GM21717 (cell line): ENCODE measurements at regions not wholly inside any gene's neighbourhood (a gene's known extent, or its start where the extent isn't known, plus 50 kb on each side); places are given as distances from the start of the nearest gene placed in this dataset.
"Not testable (repeated sequence)": the region's sequence is repeated elsewhere in the genome, so short reads cannot be mapped to it uniquely, and the experiment has no call there.

Experiments used
- ATAC-seq: cut with Tn5 transposase; IDR thresholded peaks from one replicate; pipeline ENCODE4 v1.9.1; 2021; ENCODE audit warnings: mild to moderate bottlenecking, moderate library complexity; ENCODE audit not compliant: unreplicated experiment

DNA sequence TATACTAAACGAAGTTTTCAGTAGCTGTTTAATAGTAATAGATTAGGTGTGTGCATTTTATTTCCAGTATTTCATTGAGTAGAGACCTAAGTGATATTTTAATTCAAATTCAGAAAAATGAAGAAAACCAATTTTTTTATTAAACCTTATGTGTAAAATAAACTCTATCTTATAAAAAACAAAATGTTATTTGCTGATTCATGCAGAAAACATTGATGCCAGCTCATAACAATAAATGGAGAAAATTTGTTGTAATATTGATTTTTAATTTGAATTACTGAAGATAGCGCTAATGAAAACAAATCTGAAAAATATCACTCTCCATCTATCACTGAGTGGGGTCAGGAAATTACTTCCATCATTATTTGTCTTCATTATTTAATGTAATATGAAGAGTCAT, 1177.8 kb upstream of the SEMA6A start:
- no peak for ATAC-seq

DNA sequence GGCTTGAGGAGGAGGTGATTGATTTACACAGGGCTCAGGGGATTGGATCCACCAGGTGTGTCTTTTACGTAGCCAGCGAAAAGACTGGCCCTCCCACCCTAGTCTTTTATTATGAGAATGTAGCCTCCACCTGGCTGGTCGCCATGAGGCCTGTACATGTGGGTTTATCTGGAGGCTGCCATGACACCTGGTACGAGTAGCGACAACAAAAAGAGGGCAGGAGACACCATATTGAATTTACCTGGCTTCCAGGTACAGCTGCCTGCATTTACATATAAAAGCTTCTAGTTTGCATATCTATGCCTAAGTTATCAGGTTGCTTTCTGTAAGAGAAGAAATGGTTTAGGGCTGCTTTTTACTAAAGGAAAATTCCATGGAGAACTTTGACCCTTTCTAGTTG, 1173.7 kb upstream of the SEMA6A start:
- no peak for ATAC-seq

DNA sequence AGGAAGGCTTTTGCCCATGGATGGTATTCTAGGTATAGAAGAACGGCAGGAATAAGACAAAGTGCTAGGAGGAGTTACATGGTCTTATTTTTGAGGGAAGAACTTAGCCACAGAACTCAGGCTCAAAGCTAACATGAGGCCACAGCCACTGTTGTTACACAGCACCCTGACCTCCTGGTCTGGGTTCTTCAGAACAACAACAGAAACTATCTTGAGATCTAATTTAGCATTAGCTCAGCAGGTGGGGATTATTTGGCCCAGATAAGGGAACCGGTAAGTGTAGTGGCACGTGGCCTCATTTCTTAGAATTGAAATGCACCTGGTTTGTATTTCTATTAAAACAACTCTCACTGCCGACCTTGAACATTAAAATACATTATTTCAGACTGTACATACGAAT, 1168.7 kb upstream of the SEMA6A start:
- ATAC-seq: no peak

DNA sequence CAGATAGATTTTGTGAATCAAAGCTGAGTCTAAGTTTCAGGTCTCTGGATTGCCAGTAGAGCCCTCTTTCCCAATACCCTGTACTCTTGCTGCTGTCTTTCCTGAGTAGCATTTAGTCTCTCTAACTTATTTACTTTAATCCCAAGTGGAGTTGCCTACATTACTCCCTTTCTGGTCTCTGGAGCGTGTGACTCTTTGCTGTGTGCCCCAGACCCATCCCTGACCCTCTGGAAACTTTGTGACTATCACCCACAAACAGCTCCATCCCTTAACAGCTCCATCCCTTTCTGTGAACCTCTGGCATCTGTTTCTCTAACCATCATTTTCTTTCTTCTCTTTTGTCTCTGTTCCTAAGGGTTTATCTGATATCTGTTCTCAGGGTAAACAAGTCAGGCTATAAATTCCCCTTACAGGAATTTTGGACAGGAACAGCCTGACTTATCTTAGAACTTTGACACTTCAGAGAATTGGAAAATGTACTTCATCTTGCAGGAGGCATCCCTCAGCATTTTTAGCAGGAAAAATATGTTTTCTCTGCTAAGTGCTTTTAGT, 1167.1 kb upstream of the SEMA6A start:
- ATAC-seq: no peak

DNA sequence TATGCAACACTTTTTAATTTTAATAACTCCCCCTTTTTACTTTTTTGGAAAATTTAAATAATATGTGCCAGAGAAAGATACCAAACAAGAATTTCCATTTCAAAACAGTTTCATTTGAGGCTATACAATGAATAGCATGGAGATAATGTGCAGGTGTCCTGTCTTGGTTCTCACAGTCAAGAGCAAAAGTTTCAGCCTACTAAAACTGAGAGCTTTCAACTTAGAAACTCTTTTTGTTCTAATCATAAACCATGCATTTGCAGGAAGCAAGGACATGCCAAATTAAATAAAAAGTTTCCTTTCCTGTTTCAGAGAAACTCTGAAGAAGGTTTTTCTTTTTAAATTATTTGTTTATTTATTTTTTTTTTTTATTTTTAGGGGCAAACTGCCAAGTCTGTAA, 1165.6 kb upstream of the SEMA6A start:
- no peak for ATAC-seq

DNA sequence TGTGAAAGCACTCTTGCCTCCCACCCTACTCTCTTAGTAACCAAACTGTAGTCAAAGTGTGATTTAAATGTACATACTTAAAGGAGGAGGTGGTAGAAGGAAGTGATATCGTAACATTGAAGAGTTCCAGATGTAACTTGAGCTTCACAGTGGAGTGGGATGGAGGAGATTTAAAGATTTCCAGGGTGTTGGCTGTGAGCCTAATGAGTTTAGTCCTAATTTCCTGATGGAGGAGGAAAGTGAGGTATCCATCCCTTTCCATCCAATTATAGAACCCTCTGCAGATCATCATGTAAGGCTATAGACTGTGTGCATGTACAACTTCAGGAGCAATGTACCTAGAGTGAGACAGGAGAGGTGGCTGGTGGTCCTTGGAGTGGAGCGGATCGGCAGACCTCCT, 1163.9 kb upstream of the SEMA6A start:
- no peak for ATAC-seq

DNA sequence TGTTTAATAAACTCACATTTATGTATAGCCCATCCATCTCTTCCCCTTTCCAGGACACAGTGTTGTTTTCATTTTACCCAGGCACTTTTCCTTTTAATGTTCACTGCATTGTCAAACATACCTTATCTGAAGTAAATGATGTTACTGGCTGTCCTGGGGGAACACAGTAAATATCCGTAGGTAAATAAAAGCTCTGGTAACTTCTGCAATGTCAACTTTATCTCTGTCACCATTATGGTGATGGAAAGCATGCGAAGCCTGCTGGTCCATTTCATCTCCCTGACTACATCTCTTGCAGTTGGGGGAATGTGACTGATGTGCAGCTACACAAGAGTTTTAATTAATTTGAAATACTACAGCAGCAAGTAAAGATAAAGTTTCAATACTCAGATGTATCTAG, 1162.1 kb upstream of the SEMA6A start:
- ATAC-seq: no peak

DNA sequence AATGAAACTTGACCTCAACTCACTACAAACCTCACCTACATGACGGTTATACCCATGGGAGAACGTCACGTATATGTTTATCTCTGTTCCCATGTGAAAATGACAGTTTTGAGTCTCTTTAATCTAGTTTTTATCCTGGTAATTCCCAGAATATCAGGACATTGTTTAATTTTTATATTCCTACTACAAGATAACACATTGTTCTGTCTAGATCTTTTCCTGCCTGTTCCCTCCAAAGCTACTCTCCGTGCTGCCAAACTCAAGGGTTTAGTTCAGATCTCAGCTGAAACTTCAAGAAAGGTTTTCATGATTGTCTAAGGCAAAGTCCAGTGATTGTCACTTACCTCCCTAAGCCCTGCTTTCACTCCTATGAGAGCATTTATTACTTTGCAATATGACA, 1159.4 kb upstream of the SEMA6A start:
- ATAC-seq: no peak

DNA sequence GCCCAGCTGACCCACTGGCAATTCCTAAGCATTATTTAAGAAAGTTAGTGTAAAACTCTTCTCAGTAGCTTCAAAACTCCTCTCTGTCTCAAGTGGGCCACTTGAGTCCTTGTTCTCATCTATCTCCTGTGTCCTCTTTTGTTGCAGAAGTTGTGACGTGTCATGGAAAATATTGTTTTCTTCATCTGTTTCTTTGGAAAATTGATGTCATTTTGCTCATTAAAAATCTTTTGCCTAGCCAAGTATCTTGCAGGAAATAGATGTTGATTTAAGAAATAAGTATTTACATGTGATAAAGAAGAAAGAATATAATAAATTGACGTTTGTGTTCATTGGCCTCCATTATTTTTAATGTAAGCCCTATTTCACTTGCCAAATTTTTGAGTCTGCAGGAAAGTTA, 1158.4 kb upstream of the SEMA6A start:
- ATAC-seq: no peak

DNA sequence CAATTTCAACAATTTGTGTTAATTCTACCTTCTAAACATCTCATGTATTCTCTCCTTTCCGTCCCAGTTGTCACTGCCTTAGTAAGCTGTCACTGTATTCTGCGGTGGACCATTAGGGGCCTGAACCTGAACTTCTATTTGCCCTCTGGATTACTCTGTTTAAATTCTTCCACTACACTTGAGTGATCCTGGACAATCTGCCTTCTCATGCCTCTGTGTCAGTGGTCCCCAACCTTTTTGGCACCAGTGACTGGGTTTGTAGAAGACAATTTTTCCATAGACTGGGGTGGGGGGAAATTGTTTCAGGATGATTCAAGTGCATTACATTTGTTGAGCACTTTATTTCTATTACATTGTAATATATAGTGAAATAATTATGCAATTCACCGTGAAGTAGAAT, 1157.6 kb upstream of the SEMA6A start:
- no peak for ATAC-seq

DNA sequence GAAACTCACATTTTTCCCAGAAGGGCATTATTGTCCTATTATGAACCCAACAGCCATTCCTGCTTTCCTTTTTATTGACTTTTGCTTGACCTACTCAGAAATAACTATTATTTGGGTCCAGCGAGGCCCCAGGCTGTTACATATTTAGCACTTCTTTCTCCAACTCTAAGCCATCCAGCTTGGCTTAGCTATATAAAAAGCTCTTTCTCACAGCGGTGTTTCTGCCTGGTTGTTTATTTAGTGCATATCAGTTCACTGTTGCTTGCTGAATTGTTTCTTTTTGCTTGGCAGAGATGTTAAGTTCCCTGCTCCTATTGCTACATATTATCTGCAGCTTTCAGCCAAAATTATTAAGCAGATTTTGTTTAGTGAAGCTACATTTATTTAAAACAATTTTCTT, 1156.8 kb upstream of the SEMA6A start:
- ATAC-seq: no peak

DNA sequence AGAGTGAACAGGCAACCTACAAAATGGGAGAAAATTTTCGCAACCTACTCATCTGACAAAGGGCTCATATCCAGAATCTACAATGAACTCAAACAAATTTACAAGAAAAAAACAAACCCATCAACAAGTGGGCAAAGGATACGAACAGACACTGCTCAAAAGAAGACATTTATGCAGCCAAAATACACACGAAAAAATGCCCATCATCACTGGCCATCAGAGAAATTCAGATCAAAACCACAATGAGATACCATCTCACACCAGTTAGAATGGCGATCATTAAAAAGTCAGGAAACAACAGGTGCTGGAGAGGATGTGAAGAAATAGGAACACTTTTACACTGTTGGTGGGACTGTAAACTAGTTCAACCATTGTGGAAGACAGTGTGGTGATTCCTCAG, 1146.2 kb upstream of the SEMA6A start:
- not testable (repeated sequence) for ATAC-seq

DNA sequence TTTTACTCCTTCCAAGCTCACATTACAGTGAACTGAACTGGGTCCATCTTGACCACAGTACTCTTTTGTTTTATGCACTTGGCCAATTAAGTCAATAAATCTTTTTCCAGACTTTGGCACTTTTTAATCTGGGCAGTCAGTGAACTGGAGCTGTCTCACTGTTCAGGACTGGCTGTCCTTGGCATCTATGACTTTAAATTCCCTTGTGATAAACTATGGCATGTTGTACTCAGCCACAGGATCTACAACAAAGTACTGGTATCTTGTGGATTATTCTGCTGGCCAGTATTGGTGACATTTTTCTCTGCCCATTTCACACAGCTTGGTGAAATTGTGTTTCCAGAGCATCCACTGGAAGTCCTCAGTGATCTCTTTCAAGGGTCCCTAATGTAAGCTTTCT, 1144.8 kb upstream of the SEMA6A start:
- ATAC-seq: no peak

DNA sequence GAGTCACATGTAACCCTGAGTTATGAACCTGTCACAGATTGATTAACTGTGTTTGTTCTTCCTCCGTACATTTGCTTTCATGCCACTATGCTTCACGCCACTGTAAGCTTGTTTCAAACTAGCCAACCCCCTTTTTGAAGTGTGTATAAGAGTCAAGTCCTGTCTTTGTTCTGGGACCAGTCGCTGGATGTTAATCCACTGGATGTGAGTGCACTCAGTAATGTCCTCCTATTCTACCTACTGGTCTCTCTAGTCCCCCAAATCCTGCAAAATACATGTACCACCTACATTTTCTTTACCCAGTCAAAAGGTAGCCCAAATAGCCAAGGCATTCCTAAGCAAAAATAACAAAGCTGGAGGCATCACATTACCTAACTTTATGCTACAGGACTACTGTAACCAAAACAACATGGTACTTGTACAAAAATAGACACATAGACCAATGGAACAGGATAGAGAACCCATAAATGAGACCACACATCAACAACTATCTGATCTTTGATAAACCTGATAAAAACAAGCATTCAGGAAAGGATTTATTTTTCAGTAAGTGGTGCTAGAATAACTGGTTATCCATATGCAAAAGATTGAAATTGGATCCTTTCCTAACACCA, 1139.1 kb upstream of the SEMA6A start:
- ATAC-seq: no peak

DNA sequence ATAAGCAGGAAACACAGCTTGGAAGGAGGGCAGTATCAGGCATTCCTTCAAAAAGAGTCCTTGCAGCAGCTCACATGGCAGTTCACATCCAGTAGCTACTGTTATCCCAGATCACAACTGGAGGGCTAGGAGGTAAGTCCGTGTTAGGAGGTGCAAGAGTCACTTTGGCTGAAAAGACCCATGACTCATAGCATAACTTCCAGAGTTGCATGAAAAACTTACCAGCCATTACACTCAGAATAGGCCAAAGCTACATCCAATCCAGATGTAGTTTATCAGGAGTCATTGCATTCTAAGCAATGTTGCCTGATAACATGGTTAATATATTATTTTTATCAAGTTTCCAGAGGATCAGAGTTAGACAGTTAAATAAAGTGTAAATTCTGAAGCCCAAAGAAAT, 1126.4 kb upstream of the SEMA6A start:
- ATAC-seq: no peak

DNA sequence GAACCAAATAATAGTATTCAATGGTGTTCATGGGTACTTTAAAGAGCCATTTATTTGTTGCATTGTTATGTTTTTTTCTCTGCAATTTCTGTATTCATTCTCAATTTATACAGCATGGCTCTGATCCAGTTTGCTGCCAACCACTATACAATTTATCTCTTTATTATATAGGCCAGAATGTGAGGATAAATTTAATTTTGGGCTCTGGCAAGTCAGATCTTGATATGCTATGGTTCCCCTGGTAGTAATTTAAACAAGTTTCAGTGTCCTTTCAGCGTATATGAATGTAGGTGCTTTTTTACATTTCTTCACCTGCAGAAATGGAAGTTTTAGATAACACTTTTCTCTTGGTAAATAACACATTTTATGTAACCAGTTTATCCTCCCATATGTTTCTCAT, 1118.0 kb upstream of the SEMA6A start:
- no peak for ATAC-seq

DNA sequence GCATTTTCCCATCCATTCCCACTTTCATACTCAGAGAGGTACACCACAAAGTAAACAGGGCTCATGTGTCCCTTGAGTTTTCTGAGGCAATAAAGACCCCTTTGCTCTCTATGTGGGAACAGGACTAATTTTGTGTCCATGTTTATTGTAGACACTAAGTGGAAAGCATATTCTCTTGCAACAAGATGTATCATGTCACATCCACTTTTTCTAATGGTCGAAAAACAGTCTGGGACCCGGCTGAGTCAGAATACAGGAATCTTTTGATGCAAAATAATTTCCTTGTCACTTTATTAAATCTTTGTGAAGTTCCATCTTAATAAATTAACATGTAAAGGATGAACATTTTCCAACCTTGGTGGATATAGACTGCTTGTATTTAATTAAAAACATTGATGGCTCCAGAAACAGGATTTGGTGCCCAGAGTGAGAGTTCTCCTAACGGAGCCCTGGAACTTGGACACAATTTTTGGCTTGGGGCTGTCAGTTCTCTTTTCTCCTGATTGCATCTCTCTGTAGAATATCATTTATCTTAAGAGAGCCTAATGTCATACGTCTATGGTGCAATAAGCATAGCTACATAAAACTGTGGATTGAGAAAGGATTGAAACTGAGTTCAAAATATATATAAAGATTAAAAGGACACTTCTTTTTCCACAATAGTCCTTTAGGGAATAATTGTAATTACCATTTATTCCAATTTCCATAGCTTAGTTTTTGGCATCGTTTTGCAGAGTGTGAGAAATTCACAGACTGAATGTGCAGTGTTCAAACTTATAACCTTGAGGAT, 1116.7 kb upstream of the SEMA6A start:
- ATAC-seq: no peak

DNA sequence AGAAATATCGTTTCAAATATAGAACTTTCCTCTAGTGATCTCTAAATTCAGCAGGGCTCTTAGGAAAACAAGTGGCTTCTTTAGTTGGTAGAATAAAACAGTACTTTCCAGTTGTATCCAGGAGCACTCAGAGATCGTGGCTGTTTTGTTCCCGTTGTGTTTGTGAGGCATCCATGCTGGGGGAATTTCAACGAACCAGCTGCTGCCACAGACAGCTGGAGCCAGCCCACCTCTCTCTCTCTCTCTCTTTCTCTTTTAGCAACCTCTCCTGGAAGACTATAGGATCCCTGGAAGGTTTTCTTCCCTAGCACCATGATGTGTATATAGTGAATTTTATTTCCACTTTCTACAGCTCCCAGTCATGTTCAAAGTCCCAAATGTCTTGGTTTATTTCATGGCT, 1116.0 kb upstream of the SEMA6A start:
- ATAC-seq: no peak

DNA sequence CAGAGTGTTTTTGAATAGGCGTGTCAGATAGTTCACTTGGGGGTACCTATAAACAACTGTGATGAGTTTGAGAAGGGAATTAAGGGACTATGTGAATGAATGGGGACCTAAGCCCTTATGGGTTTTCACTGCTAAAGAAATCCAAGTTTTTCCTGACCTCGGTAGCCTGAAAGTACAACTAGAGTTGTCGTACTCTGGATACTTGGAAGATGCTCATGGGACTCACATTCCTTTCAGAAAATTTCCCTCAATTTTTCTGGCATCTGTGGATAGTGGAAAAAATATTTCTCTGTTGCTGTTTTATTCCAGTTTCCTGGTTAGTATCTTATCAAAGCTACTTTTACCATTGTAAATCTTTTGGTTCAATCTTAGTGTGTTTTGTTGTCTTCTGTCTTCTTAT, 1112.3 kb upstream of the SEMA6A start:
- no peak for ATAC-seq

DNA sequence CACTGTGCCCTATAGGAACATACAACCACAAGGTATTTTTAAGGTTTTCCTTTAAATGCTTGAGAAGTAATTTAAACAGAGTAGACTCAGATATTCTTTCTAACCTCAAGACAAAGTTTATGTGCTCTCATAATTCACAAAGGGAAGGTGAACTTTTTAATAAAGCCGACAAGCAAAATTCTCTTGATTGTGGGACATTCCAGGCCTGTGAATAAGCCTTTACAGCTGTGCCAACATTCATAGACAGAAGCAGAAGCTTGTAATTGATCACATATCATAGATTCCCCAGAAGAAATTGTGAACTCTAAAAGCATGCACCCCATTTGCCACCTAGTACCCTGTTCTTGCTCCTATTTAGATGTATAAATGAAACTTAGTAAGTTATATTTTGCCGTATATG, 1107.8 kb upstream of the SEMA6A start:
- no peak for ATAC-seq

DNA sequence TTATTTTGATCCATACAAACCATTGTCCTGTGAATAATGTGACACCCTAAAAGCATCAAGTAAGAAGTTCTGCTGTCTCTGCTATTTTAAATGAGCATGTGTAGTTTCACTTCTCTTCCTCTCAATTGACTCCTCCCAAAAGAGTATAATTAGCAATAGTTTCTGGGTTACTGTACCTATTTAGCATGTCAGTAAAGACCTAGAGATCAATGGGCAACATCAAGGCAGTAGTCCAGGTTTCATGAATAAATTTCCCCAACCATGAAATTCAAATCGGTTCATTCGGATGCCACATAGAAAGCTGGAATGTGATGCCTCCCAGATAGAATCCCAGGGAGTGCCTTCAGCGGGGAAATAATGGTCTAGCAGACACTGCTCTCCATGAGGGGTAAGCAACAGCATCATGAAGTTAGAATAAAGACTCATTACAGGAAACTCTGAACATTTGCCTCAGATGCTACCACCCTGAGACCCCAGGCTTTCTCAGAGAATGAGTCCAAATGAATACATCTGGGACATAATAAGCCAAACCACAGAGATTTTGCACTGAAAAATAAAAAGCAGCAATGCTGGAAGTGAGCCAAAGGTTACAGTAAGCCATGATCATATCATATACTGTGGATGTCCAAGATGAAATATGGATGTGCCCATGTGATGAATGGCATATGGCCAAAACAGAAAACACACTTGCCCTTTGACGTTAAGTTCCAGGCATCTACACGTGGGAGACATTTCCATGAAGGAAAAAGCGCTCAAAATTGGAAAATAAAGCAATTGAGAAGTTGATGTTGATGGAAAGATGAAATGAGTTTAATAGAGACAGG, 1107.0 kb upstream of the SEMA6A start:
- peak; percentile 63 for ATAC-seq

DNA sequence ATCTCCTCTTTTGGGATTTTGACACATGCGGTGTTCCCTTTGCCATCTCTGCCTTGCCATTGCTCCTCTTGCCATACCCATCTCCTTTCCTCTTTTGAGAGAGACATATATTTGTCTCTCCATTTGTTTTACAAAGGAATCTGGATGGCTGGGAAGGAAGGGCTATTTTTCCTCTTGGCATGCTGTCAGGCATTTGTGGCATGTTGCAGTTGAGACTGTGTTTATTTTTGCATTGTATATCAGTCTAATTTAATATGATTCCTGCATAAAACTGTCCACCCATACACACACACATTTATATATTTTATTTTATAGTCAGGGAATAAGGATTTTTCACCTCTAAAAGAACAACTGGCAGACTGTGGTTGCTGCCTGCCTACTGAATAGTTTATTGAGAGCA, 1105.8 kb upstream of the SEMA6A start:
- ATAC-seq: no peak
